Thyroid gland (tissue), 4 donors: ENCODE measurements at regions not wholly inside any gene's neighbourhood (a gene's known extent, or its start where the extent isn't known, plus 50 kb on each side); places are given as distances from the start of the nearest gene placed in this dataset.

Source experiments
- DNase-seq, 2 donors: peaks; one replicate each; pipeline ENCODE4 v3.0.0-alpha.2; 2019
- H3K27ac ChIP-seq, 3 donors: fragments of 200-600 bp; sonication (generic); 1 replicate in 2 of 3; 2 replicates in 1 of 3; pipeline ENCODE4 v1.5.1; 2016 to 2019; ENCODE audit warnings: mild to moderate bottlenecking in 1 of 3, moderate library complexity in 1 of 3
- H3K27me3 ChIP-seq: fragments of 200-600 bp; sonication (generic); one replicate; pipeline ENCODE4 v1.5.1; 2019
- H3K36me3 ChIP-seq, 2 donors: fragments of 200-600 bp; sonication (generic); one replicate each; pipeline ENCODE4 v1.5.1; 2016 to 2019
- H3K4me1 ChIP-seq, 2 donors: fragments of 200-600 bp; sonication (generic); one replicate each; pipeline ENCODE4 v1.5.1; 2017 to 2019
- H3K4me3 ChIP-seq, 3 donors: fragments of 200-600 bp; sonication (generic); replicated peaks in 1 of 3; 1 replicate in 2 of 3; 2 replicates in 1 of 3; pipeline ENCODE4 v1.5.1; 2016; ENCODE audit warnings: mild to moderate bottlenecking in 1 of 3
- H3K9me3 ChIP-seq: fragments of 200-600 bp; sonication (generic); one replicate; pipeline ENCODE4 v1.5.1; 2017
- POLR2A ChIP-seq, 2 donors: fragments of 450-650 bp; IDR thresholded peaks; one replicate each; pipeline ENCODE4 v1.6.1; 2017; ENCODE audit warnings: antibody characterized with exemption in 2 of 2, mild to moderate bottlenecking in 2 of 2, moderate library complexity in 1 of 2
- WGBS, 2 donors: methylation state at CpG; one replicate each; pipeline ENCODE4 v1.1.5; 2017; 5-methylcytosine and 5-hydroxymethylcytosine counted together
- intact Hi-C: fragments of 100-400 bp; cut with DNase I; formaldehyde crosslinking; loops from one replicate; pipeline ENCODE4 v1.15.1; 2023
- TF ChIP-seq, protein P1 (sequence below), 6 experiments: fragments of 200-600 bp in 3 of 6; fragments of 450-650 bp in 3 of 6; sonication (generic) in 3 of 6; IDR thresholded peaks; one replicate each; pipeline ENCODE4 v1.5.1; 2016 to 2019; ENCODE audit warnings: antibody characterized with exemption in 6 of 6, mild to moderate bottlenecking in 2 of 6, inconsistent platforms in 1 of 6, moderate library complexity in 1 of 6

DNA sequence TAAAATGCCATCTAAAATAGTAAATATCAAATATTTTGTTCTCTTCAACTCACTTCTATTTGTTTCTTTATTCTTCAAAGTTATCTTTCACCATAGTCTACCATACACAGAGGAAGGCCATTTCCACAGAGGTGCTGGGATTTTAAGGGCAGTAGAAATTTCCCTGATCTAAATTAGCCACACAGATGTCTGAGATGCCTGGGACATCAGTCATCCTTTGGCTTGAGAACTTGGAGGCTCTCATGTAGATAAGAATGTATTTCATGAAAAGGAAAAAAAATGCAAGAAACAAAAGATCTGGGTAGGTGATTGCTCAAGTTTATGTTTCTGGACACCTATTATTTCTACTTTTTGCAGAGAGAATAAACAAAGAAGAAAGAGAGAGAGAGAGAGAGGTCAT is 1008.2 kb downstream of the NLGN4X start:
- H3K4me3 ChIP-seq: no peak overlapping the region
- no peak overlapping the region for H3K27ac ChIP-seq
- H3K4me1 ChIP-seq: no peaks in the 10 kb centered on the region
- no peak for DNase-seq
- intact Hi-C loops: no loop called here
- H3K9me3 ChIP-seq: no peaks in the 10 kb centered on the region
- no peaks in the 10 kb centered on the region for H3K36me3 ChIP-seq
- H3K27me3 ChIP-seq: no peaks in the 10 kb centered on the region
- TF ChIP-seq POLR2A (IDR thresholded peaks at IDR 0.05): no peak
- TF ChIP-seq, protein P1, sequence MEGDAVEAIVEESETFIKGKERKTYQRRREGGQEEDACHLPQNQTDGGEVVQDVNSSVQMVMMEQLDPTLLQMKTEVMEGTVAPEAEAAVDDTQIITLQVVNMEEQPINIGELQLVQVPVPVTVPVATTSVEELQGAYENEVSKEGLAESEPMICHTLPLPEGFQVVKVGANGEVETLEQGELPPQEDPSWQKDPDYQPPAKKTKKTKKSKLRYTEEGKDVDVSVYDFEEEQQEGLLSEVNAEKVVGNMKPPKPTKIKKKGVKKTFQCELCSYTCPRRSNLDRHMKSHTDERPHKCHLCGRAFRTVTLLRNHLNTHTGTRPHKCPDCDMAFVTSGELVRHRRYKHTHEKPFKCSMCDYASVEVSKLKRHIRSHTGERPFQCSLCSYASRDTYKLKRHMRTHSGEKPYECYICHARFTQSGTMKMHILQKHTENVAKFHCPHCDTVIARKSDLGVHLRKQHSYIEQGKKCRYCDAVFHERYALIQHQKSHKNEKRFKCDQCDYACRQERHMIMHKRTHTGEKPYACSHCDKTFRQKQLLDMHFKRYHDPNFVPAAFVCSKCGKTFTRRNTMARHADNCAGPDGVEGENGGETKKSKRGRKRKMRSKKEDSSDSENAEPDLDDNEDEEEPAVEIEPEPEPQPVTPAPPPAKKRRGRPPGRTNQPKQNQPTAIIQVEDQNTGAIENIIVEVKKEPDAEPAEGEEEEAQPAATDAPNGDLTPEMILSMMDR (IDR thresholded peaks at IDR 0.05): no peak

DNA sequence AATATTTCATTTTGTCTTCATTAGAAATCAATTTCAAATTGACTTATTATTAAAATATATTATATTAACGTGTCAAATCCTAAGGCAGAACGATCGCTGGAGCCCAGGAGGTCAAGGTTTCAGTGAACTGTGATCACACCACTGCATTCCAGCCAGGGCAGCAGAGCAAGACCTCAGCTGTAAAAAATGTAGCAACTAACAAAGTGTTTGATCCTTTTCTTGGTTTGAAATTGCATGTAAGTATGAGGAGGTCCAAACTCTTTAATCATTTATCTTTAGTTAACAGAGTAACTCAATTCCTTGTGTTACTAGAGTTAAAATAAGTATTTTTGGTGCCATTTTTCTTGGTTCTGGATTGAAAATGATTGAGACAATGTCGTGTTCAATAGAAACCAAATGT is 1033.9 kb downstream of the NLGN4X start:
- Histone ChIP-seq H3K4me3 (no peak overlapping the region), H3K9me3 (no peaks in the 10 kb centered on the region), H3K27me3 (no peaks in the 10 kb centered on the region), H3K4me1 (no peaks in the 10 kb centered on the region), H3K36me3 (no peaks in the 10 kb centered on the region), H3K27ac (no peak overlapping the region)
- intact Hi-C loops: no loop called here
- no peak for DNase-seq
- TF ChIP-seq, protein P1 (IDR thresholded peaks at IDR 0.05): no peak
- no peak for TF ChIP-seq POLR2A (IDR thresholded peaks at IDR 0.05)
- 70 to 77% methylated on average over 4 of the region's 4 CpGs for WGBS, 2 donors

DNA sequence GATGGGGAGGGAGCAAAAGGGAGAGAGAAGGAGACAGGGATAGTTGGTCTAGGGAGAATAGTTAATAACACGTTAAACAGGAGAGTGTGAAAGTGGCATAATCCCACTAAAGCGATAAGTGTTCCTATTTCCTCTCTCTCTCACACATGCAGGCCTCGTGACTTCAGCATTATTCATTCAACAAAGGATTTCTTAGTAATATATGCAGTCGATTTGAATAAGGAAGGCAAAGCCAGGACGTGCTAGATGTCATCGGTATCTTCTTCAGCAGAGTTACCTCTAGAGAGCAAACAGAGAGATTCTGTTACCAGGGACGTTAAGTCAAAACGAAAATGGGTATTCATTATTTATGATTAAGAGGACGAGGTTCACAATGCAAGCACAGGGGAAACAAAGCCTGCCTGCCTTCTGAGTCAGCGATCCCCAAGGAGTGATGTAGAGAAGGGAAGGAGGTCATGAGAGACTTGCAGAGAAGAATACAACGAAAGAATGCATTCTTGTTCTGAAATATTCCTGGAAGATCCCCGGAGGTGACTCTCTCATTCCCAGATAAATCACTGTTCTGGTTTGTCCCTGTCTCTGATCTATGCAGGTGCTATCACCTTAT is 1048.4 kb downstream of the NLGN4X start:
- H3K27me3 ChIP-seq: no peaks in the 10 kb centered on the region
- no peak for TF ChIP-seq POLR2A (IDR thresholded peaks at IDR 0.05)
- TF ChIP-seq, protein P1 (IDR thresholded peaks at IDR 0.05): no peak
- H3K9me3 ChIP-seq: no peaks in the 10 kb centered on the region
- no peaks in the 10 kb centered on the region for H3K4me1 ChIP-seq
- 69 to 70% methylated on average over 12 of the region's 12 CpGs for WGBS, 2 donors
- H3K4me3 ChIP-seq: no peak overlapping the region
- DNase-seq: no peak
- H3K27ac ChIP-seq: no peak overlapping the region
- intact Hi-C loops: no loop called here
- no peaks in the 10 kb centered on the region for H3K36me3 ChIP-seq

DNA sequence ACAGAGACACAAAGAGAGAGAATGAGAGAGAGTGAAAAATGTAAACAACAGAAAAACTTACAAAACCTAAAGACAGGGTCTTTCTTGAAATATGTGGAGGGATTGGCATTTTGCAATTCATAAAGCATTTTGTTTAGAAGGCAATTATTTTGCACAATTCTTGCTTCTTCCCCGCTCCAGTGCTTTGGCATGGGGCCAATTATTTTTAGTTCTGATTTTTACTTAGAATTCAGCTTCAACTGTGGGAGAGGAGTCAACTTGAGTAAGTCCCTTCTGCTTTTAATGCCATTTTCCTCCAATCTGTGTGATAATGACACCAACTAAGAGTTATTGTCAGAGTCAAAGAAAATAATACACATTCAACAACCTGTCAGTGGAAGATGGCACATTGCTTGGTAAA is 1051.9 kb downstream of the NLGN4X start:
- Histone ChIP-seq H3K4me3 (no peak overlapping the region), H3K27ac (no peak overlapping the region), H3K4me1 (no peaks in the 10 kb centered on the region), H3K27me3 (no peaks in the 10 kb centered on the region), H3K36me3 (no peaks in the 10 kb centered on the region), H3K9me3 (no peaks in the 10 kb centered on the region)
- intact Hi-C loops: no loop called here
- TF ChIP-seq, protein P1 (IDR thresholded peaks at IDR 0.05): no peak
- no peak for TF ChIP-seq POLR2A (IDR thresholded peaks at IDR 0.05)
- 35 to 43% methylated on average over 1 of the region's 1 CpG for WGBS, 2 donors
- DNase-seq: no peak

DNA sequence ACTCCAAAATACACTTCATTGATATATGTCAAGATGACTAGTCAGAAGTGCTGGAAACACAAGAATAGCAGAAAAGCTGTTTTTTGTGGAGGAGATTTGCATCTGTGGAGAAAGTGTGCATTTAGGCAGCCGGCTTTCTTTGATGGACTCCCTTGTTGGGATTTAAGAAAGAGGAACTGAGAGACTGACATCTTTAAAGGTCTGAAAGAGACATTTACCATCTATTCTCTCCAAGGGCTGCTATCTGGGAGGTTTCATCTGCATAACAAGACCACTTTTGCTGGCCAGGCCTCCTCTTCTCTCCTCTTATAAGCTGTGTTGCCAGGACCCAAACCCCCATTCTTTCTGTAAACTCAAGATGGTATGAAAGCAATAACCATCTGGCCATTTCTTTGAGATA is 1065.0 kb downstream of the NLGN4X start:
- H3K27ac ChIP-seq: no peak overlapping the region
- intact Hi-C loops: no loop called here
- no peaks in the 10 kb centered on the region for H3K36me3 ChIP-seq

More for the DNA sequence above, 1065.0 kb downstream of the NLGN4X start:
- no peaks in the 10 kb centered on the region for H3K4me1 ChIP-seq
- DNase-seq: no peak
- 95% methylated on average over 1 of the region's 1 CpG for WGBS, 2 donors
- no peaks in the 10 kb centered on the region for H3K27me3 ChIP-seq
- no peaks in the 10 kb centered on the region for H3K9me3 ChIP-seq
- no peak for TF ChIP-seq POLR2A (IDR thresholded peaks at IDR 0.05)
- TF ChIP-seq, protein P1 (IDR thresholded peaks at IDR 0.05): no peak
- no peak overlapping the region for H3K4me3 ChIP-seq
